GM20000 (cell line): ENCODE measurements at regions not wholly inside any gene's neighbourhood (a gene's known extent, or its start where the extent isn't known, plus 50 kb on each side); places are given as distances from the start of the nearest gene placed in this dataset.

Source experiments
- DNase-seq: peaks from one replicate; pipeline ENCODE4 v3.0.0; 2012; ENCODE audit warnings: low spot score
- TF ChIP-seq, protein P1 (sequence below): IDR thresholded peaks from 2 replicates; pipeline ENCODE4 v1.5.1; 2012; ENCODE audit warnings: mild to moderate bottlenecking, control low read depth; ENCODE audit errors: extremely low read depth, missing control alignments

DNA sequence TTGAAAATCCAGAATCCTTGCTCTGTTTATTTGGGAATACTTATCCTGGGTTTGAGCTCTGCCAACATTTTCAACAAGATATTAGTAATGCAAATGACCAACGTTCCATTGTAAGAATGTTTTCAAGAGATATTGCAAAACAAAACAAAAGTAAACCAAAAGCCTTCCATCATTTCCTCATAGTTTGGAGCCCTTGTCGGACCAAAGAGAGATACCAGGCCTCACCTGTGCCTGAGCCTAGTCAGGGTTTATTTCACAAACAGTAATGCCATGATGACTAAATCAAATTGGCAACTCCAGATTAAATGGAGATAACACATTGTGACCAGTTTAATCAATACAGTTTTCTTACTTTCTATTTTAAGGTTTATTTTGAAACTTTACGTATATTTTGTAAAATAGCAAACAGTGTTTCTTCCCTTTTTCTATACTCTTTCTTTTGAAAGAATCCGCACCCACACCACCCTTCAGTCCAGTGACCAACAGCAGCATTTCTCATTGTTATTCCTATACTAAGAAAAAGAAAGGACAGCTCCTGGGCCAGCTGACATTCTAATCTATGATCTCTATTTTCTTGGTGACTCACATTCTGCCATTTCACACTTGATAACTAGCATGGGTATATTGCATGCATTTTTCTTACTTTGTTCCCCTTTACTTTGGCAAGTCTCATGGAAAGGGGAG, 168.5 kb upstream of the MEOX2 start:
- no peak for DNase-seq
- TF ChIP-seq, protein P1, sequence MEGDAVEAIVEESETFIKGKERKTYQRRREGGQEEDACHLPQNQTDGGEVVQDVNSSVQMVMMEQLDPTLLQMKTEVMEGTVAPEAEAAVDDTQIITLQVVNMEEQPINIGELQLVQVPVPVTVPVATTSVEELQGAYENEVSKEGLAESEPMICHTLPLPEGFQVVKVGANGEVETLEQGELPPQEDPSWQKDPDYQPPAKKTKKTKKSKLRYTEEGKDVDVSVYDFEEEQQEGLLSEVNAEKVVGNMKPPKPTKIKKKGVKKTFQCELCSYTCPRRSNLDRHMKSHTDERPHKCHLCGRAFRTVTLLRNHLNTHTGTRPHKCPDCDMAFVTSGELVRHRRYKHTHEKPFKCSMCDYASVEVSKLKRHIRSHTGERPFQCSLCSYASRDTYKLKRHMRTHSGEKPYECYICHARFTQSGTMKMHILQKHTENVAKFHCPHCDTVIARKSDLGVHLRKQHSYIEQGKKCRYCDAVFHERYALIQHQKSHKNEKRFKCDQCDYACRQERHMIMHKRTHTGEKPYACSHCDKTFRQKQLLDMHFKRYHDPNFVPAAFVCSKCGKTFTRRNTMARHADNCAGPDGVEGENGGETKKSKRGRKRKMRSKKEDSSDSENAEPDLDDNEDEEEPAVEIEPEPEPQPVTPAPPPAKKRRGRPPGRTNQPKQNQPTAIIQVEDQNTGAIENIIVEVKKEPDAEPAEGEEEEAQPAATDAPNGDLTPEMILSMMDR = no peak

DNA sequence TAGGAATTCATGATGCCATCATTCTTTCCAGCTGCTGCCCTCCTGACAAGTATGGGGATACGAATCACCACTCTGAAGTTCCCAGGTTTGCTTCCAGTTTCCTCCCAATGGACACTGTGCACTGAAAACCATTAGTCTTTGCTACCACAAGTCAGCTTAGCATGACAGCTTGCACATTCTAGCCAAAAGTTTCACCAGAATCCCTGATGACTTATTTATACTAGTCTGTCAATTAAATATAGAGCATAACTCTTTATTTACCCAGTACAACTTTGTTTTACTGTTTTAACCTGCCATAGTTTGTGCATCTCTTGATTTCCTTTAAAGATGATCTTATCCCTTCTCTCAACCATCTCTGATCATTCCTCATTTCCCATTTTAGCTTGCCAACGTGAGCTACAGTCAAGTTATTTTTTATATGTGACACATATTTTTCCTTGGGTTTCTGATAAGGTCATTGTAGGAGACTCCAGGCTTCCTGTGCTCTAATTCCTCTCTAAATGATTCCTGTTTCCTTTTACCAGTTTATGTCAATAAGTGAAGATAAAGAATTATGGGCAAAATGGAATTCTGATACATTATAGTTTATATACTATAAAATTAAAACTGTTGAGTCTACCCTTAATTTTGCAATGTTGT, 167.5 kb upstream of the MEOX2 start:
- no peak for DNase-seq

DNA sequence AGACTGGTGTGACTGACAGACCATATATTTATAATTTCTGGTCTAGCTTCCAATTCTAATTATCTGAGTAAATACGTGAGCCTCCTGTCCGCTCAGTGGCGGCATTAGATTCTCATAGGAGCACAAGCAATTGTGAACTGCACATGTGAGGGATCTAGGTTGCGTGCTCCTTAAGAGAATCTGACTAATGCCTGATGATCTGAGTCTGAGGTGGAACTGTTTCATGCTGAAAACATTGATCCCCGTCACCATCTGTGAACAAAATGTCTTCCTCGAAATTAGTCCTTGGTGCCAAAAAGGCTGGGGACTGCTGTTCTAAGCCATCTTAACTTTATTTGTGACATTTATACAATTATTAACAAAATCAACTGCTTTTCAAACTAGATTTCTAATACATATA, 164.7 kb upstream of the MEOX2 start:
- DNase-seq = no peak

More for the DNA sequence above, 167.5 kb upstream of the MEOX2 start:
- TF ChIP-seq, protein P1 = no peak

DNA sequence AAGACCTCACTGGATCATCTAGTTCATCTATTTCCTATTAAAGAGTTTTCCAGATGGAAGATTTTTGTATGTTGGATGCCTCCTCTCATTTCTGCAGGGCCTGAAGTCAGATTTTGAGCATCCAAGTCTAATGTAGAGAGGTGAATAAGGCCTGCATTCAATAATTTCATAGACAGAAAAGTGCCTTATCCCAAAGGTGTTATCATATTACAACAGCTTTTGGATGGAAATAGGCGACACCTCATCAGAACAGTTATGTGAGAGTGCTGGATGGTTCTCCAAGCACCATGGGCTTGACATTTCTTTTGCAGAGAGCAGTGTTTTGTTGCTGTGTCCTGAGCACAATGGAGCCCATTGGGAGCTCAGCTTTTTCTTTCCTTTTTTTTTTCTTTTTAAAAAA, 162.4 kb upstream of the MEOX2 start:
- TF ChIP-seq, protein P1 = no peak
- DNase-seq = no peak

More for the DNA sequence above, 164.7 kb upstream of the MEOX2 start:
- TF ChIP-seq, protein P1 = no peak

DNA sequence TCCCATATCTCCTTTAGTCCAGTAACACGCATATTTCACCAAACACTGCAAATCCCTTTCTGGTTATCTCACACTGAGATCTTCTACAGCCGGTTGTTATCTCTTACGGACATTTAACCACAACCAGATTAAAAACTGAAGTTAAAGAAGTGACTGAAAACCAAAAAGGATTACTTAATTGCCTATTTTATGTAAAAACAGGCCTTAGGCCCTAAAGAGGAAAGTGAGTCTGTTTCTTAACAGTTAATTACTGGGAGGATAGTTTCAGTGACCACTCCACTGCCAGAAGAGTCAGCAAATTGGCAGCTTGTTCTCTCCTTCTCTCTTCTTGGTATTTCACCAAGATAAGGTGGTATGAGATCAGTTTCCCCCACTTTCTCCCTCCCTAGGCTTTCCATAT, 161.9 kb upstream of the MEOX2 start:
- TF ChIP-seq, protein P1 = no peak
- no peak for DNase-seq

DNA sequence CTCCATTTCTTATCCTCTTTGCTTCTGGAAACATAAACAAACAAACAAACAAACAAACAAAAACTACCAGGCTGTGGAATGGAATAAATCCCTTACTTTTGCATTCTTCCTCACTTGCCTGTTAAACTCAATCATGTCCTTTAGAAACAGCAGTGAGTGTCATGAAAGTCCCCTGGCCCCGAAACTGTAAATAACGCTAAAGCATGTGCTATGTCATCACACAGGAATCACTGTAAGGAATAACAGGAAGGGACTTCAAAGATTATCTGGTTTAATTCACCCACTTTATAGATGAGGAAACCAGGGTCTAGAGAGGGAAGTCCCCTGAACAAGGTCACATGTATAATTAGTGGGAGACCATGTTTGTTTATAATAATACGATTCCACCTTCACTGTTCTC, 159.4 kb upstream of the MEOX2 start:
- TF ChIP-seq, protein P1 = no peak
- no peak for DNase-seq

DNA sequence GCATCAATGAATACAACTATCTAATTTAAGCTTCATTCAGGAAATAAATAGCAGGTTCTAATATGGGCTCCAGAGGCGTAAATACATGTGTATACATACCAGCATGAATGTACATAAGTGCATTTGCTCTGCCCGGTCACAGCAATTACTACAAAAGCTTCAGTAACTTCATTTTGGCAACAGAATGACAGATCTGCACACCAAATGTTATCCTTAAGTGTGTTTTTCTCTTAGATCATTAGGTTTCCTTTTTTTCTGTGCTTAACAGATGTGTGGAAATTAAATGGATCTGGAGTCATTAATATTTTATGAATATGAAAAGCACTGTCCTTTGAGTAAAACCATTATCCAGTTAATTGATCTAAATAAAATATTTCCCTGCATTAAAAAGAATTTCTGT, 159.0 kb upstream of the MEOX2 start:
- DNase-seq = no peak
- TF ChIP-seq, protein P1 = no peak
